ENCODE measurements at regions not wholly inside any gene's neighbourhood (a gene's known extent, or its start where the extent isn't known, plus 50 kb on each side); places are given as distances from the start of the nearest gene placed in this dataset.

DNA sequence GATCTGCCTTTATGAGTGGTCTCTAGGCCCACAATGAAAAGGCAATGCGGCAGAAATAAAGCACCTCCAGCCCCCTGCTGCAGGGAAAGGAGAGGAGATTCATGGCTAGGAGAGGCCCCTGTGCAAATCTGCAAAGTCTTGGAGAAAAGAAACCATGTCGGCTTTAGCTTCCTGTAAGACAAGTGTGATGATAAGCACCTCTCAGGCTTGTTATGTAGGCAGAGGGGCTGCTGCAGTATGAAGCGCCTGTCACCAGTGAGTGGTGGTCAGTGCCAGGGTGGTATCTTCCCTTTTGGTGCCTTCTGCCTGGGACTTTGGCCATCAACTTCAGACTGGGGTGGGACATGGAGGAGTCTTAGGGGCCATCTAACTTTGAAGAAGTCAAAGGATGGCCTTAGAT, 59.2 kb upstream of the ARHGEF3 start:
- TF ChIP-seq CTCF (IDR thresholded peaks at IDR 0.05) (no peak), POLR2A (IDR thresholded peaks at IDR 0.05) (no peak)

Data from adrenal gland (tissue), 5 donors.